Osteocyte (in vitro differentiated cells): ENCODE measurements at regions not wholly inside any gene's neighbourhood (a gene's known extent, or its start where the extent isn't known, plus 50 kb on each side); places are given as distances from the start of the nearest gene placed in this dataset.

Source experiments
- DNase-seq: peaks from one replicate; pipeline ENCODE4 v3.0.0; 2021; ENCODE audit warnings: mixed read lengths; ENCODE audit not compliant: unreplicated experiment; ENCODE audit errors: extremely low spot score
- H3K27ac Mint-ChIP-seq: one replicate; pipeline ENCODE4 v1.8.0; 2021; ENCODE audit warnings: mild to moderate bottlenecking, mixed read lengths; ENCODE audit not compliant: unreplicated experiment
- H3K27me3 Mint-ChIP-seq: one replicate; pipeline ENCODE4 v1.8.0; 2021; ENCODE audit warnings: mixed read lengths; ENCODE audit not compliant: unreplicated experiment
- H3K36me3 Mint-ChIP-seq: one replicate; pipeline ENCODE4 v1.8.0; 2021; ENCODE audit warnings: mixed read lengths; ENCODE audit not compliant: unreplicated experiment
- H3K4me1 Mint-ChIP-seq: one replicate; pipeline ENCODE4 v1.8.0; 2021; ENCODE audit warnings: mixed read lengths; ENCODE audit not compliant: unreplicated experiment
- H3K4me3 Mint-ChIP-seq: one replicate; pipeline ENCODE4 v1.8.0; 2021; ENCODE audit warnings: mild to moderate bottlenecking, moderate library complexity, mixed read lengths; ENCODE audit not compliant: unreplicated experiment
- H3K9me3 Mint-ChIP-seq: one replicate; pipeline ENCODE4 v1.8.0; 2021; ENCODE audit warnings: mixed read lengths; ENCODE audit not compliant: unreplicated experiment
- TF ChIP-seq, protein P1 (sequence below): fragments of 200-600 bp; sonication (generic); IDR thresholded peaks from 2 replicates; pipeline ENCODE4 v1.5.0; 2021; ENCODE audit warnings: antibody characterized with exemption, mild to moderate bottlenecking, moderate library complexity

GRCh38 chr4:124000233-124000632 is 603.6 kb downstream of the SPRY1 start:
- no peaks in the 10 kb centered on the region for H3K36me3 Mint-ChIP-seq
- peaks cover 5% of the 10 kb centered on the region for H3K9me3 Mint-ChIP-seq
- H3K27ac Mint-ChIP-seq: no peak overlapping the region
- H3K4me1 Mint-ChIP-seq: peaks cover 17% of the 10 kb centered on the region
- H3K27me3 Mint-ChIP-seq: no peaks in the 10 kb centered on the region
- TF ChIP-seq, protein P1, sequence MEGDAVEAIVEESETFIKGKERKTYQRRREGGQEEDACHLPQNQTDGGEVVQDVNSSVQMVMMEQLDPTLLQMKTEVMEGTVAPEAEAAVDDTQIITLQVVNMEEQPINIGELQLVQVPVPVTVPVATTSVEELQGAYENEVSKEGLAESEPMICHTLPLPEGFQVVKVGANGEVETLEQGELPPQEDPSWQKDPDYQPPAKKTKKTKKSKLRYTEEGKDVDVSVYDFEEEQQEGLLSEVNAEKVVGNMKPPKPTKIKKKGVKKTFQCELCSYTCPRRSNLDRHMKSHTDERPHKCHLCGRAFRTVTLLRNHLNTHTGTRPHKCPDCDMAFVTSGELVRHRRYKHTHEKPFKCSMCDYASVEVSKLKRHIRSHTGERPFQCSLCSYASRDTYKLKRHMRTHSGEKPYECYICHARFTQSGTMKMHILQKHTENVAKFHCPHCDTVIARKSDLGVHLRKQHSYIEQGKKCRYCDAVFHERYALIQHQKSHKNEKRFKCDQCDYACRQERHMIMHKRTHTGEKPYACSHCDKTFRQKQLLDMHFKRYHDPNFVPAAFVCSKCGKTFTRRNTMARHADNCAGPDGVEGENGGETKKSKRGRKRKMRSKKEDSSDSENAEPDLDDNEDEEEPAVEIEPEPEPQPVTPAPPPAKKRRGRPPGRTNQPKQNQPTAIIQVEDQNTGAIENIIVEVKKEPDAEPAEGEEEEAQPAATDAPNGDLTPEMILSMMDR: no peak
- no peak for DNase-seq
- no peak overlapping the region for H3K4me3 Mint-ChIP-seq

DNA sequence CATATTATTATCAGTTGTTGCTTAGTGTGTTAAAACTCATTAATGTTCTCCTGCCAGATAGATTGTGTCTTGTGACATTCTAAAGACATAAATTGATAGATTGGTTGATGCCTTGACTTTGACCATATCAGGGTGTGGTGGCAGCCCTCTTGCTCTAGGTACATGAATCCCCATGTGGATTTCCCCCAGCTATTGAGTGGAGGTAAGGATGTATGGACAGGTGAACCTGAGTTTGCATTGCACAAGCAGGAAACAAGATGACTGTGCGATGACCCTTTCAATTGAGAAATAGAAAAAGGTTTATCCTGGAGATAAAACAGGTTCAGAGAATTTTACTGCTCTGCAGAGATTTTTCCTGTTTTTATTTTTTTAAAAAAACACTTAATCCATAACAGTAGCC is 619.2 kb downstream of the SPRY1 start:
- H3K9me3 Mint-ChIP-seq: peaks cover 7% of the 10 kb centered on the region
- peaks cover 4% of the 10 kb centered on the region for H3K36me3 Mint-ChIP-seq
- no peaks in the 10 kb centered on the region for H3K27me3 Mint-ChIP-seq
- no peak for DNase-seq
- H3K4me1 Mint-ChIP-seq: peaks cover 30% of the 10 kb centered on the region
- no peak overlapping the region for H3K4me3 Mint-ChIP-seq
- H3K27ac Mint-ChIP-seq: no peak overlapping the region
- TF ChIP-seq, protein P1: no peak

GRCh38 chr4:124017185-124017785 is 620.7 kb downstream of the SPRY1 start:
- Mint-ChIP-seq H3K4me1 (peaks cover 30% of the 10 kb centered on the region), H3K27me3 (no peaks in the 10 kb centered on the region), H3K27ac (no peak overlapping the region)

GRCh38 chr4:124018383-124019317 is 622.1 kb downstream of the SPRY1 start:
- Mint-ChIP-seq H3K9me3 (peaks cover 6% of the 10 kb centered on the region), H3K4me3 (no peak overlapping the region), H3K36me3 (no peaks in the 10 kb centered on the region), H3K27ac (peak overlapping the region; percentile 92), H3K27me3 (no peaks in the 10 kb centered on the region), H3K4me1 (peaks cover 30% of the 10 kb centered on the region)
- TF ChIP-seq, protein P1: no peak
- DNase-seq: no peak

More at GRCh38 chr4:124017185-124017785, 620.7 kb downstream of the SPRY1 start:
- Mint-ChIP-seq H3K9me3 (peaks cover 10% of the 10 kb centered on the region), H3K36me3 (no peaks in the 10 kb centered on the region), H3K4me3 (no peak overlapping the region)
- DNase-seq: no peak
- TF ChIP-seq, protein P1: no peak
